H1 (cell line): ENCODE measurements at regions not wholly inside any gene's neighbourhood (a gene's known extent, or its start where the extent isn't known, plus 50 kb on each side); places are given as distances from the start of the nearest gene placed in this dataset.

Experiments
- CTCF ChIA-PET: fragments of 300-600 bp; sonication (Branson Sonifier 250); formaldehyde crosslinking; loops from one replicate; lab custom pipeline; 2021; ENCODE audit not compliant: partially characterized antibody; lab: Charles Lee
- POLR2A ChIA-PET: fragments of 300-600 bp; sonication (Branson Sonifier 250); formaldehyde crosslinking; loops from one replicate; lab custom pipeline; 2021; ENCODE audit warnings: inconsistent platforms; ENCODE audit not compliant: partially characterized antibody; lab: Charles Lee
- DNase-seq, 2 experiments: peaks; one replicate each; pipeline versions ENCODE4 v3.0.0 to v3.0.0-alpha.2; 2010 to 2022; ENCODE audit warnings: low spot score in 2 of 2, low read depth in 1 of 2, mixed read lengths in 1 of 2
- FAIRE-seq: peaks from 2 replicates; lab custom pipeline; 2011; peaks lifted over from hg19 to GRCh38; lab: Jason Lieb, UNC
- H2AFZ ChIP-seq: 2 replicates; pipeline ENCODE4 v1.8.1; 2012; ENCODE audit warnings: low read length, inconsistent platforms
- H2AK5ac ChIP-seq: 2 replicates; pipeline ENCODE4 v1.6.1; 2013; ENCODE audit warnings: low read depth, low read length
- H2BK120ac ChIP-seq: replicated peaks from 2 replicates; pipeline ENCODE3; 2013; ENCODE audit warnings: low read depth, low read length, inconsistent platforms
- H2BK12ac ChIP-seq: 2 replicates; pipeline ENCODE4 v1.6.1; 2013; ENCODE audit warnings: low read depth, low read length
- H2BK15ac ChIP-seq: 2 replicates; pipeline ENCODE4 v1.6.1; 2013; ENCODE audit warnings: low read length
- H2BK20ac ChIP-seq: 2 replicates; pipeline ENCODE4 v1.6.1; 2013; ENCODE audit warnings: low read length
- H2BK5ac ChIP-seq: 2 replicates; pipeline ENCODE4 v1.6.1; 2013; ENCODE audit warnings: low read depth, low read length
- H3K14ac ChIP-seq: 2 replicates; pipeline ENCODE4 v1.6.1; 2013; ENCODE audit warnings: inconsistent platforms; ENCODE audit not compliant: insufficient read length
- H3K18ac ChIP-seq: 2 replicates; pipeline ENCODE4 v1.6.1; 2013; ENCODE audit warnings: low read length; ENCODE audit errors: extremely low read depth
- H3K23ac ChIP-seq: 2 replicates; pipeline ENCODE4 v1.6.1; 2013; ENCODE audit warnings: inconsistent platforms; ENCODE audit not compliant: insufficient read length
- H3K23me2 ChIP-seq: 2 replicates; pipeline ENCODE4 v1.6.1; 2013; ENCODE audit warnings: low read depth, low read length
- H3K27ac ChIP-seq: 2 replicates; pipeline ENCODE4 v1.6.1; 2011; ENCODE audit warnings: low read depth, low read length, inconsistent platforms
- H3K27me3 ChIP-seq, 4 experiments: replicated peaks in 1 of 4; 1 replicate in 1 of 4; 2 replicates in 3 of 4; pipeline versions ENCODE4 v1.6.1 to v1.8.1; 2011 to 2013; ENCODE audit warnings: low read length in 3 of 4, mild to moderate bottlenecking in 3 of 4, inconsistent platforms in 2 of 4, mixed read lengths in 2 of 4, moderate library complexity in 1 of 4; ENCODE audit not compliant: control insufficient read depth in 3 of 4, insufficient read depth in 3 of 4; ENCODE audit errors: extremely low read depth in 1 of 4
- H3K36me3 ChIP-seq, 4 experiments: 2 replicates each; pipeline versions ENCODE4 v1.6.1 to v1.8.1; 2011 to 2013; ENCODE audit warnings: mild to moderate bottlenecking in 4 of 4, low read length in 3 of 4, moderate library complexity in 2 of 4, control low read depth in 1 of 4, inconsistent platforms in 1 of 4; ENCODE audit not compliant: insufficient read depth in 4 of 4, control insufficient read depth in 2 of 4
- H3K4ac ChIP-seq: replicated peaks from 2 replicates; pipeline ENCODE3; 2013; ENCODE audit warnings: low read length, low read depth, mixed read lengths, inconsistent platforms; ENCODE audit not compliant: insufficient read length
- H3K4me1 ChIP-seq, 4 experiments: replicated peaks in 1 of 4; 1 replicate in 1 of 4; 2 replicates in 3 of 4; pipeline versions ENCODE4 v1.6.1 to v1.8.1; 2011 to 2013; ENCODE audit warnings: low read length in 3 of 4, inconsistent platforms in 2 of 4, mixed read lengths in 1 of 4; ENCODE audit not compliant: insufficient read depth in 4 of 4, control insufficient read depth in 3 of 4
- H3K4me2 ChIP-seq, 2 experiments: 2 replicates each; pipeline versions ENCODE4 v1.6.1 to v1.8.1; 2011 to 2013; ENCODE audit warnings: low read depth in 2 of 2, low read length in 2 of 2, control low read depth in 1 of 2, inconsistent platforms in 1 of 2, mild to moderate bottlenecking in 1 of 2; ENCODE audit not compliant: insufficient read depth in 1 of 2
- H3K4me3 ChIP-seq, 4 experiments: fragments of 200-600, 300-600 bp in 1 of 4; sonication (generic), shearing (Covaris generic), sonication (Bioruptor Twin) in 1 of 4; 2 replicates each; pipeline versions ENCODE4 v1.5.1 to v1.8.1; 2011 to 2016; ENCODE audit warnings: low read length in 4 of 4, low read depth in 3 of 4, control low read depth in 2 of 4, inconsistent platforms in 2 of 4, mild to moderate bottlenecking in 2 of 4, mixed read lengths in 1 of 4, moderate library complexity in 1 of 4; ENCODE audit not compliant: insufficient read depth in 2 of 4; ENCODE audit errors: extremely low read depth in 1 of 4
- H3K56ac ChIP-seq: replicated peaks from 2 replicates; pipeline ENCODE3; 2013; ENCODE audit warnings: low read depth, mild to moderate bottlenecking, mixed read lengths, low read length, inconsistent platforms; ENCODE audit not compliant: insufficient read length
- H3K79me1 ChIP-seq: 2 replicates; pipeline ENCODE4 v1.6.1; 2013; ENCODE audit warnings: low read depth, low read length, control low read depth
- H3K79me2 ChIP-seq, 2 experiments: 2 replicates each; pipeline versions ENCODE4 v1.6.1 to v1.8.1; 2012 to 2013; ENCODE audit warnings: low read length in 2 of 2, mild to moderate bottlenecking in 2 of 2, inconsistent platforms in 1 of 2; ENCODE audit not compliant: insufficient read depth in 2 of 2, control insufficient read depth in 1 of 2
- H3K9ac ChIP-seq, 4 experiments: replicated peaks in 1 of 4; 1 replicate in 1 of 4; 2 replicates in 3 of 4; pipeline versions ENCODE4 v1.6.1 to v1.8.1; 2011 to 2013; ENCODE audit warnings: low read depth in 3 of 4, low read length in 3 of 4, control low read depth in 2 of 4, mild to moderate bottlenecking in 2 of 4, moderate library complexity in 2 of 4, inconsistent platforms in 1 of 4; ENCODE audit errors: extremely low read depth in 1 of 4
- H3K9me3 ChIP-seq, 2 experiments: 2 replicates each; pipeline versions ENCODE4 v1.6.1 to v1.8.1; 2012 to 2013; ENCODE audit warnings: mild to moderate bottlenecking in 2 of 2, moderate library complexity in 2 of 2, control low read depth in 1 of 2, inconsistent platforms in 1 of 2, low read depth in 1 of 2, low read length in 1 of 2, mixed read lengths in 1 of 2; ENCODE audit not compliant: insufficient read depth in 2 of 2
- H4K20me1 ChIP-seq, 2 experiments: replicated peaks in 1 of 2; 2 replicates each; pipeline versions ENCODE3 to v1.8.1; 2011 to 2013; ENCODE audit warnings: inconsistent platforms in 2 of 2, low read length in 2 of 2, mild to moderate bottlenecking in 1 of 2; ENCODE audit not compliant: insufficient read depth in 2 of 2, control insufficient read depth in 1 of 2
- H4K5ac ChIP-seq: 2 replicates; pipeline ENCODE4 v1.6.1; 2013; ENCODE audit warnings: low read length, low read depth, mixed read lengths, inconsistent platforms; ENCODE audit not compliant: insufficient read length
- H4K8ac ChIP-seq: 2 replicates; pipeline ENCODE4 v1.8.0; 2013; ENCODE audit warnings: mild to moderate bottlenecking, moderate library complexity, low read length, inconsistent platforms; ENCODE audit not compliant: insufficient read depth; ENCODE audit errors: extremely low read depth
- H4K91ac ChIP-seq: replicated peaks from 2 replicates; pipeline ENCODE3; 2013; ENCODE audit warnings: low read length, mixed read lengths, inconsistent platforms; ENCODE audit not compliant: insufficient read length
- ASH2L ChIP-seq: fragments of 200-600, 300-600 bp; sonication (generic); IDR thresholded peaks from one replicate; pipeline ENCODE4 v1.7.1; 2017; ENCODE audit warnings: low read length
- BRCA1 ChIP-seq: IDR thresholded peaks from 2 replicates; pipeline ENCODE4 v1.6.1; 2012; ENCODE audit warnings: low read depth, low read length, improper control_type of control experiment
- E2F6 ChIP-seq: IDR thresholded peaks from 2 replicates; pipeline ENCODE4 v1.6.1; 2012; ENCODE audit warnings: inconsistent platforms
- EGR1 ChIP-seq: IDR thresholded peaks from 2 replicates; pipeline ENCODE4 v1.6.1; 2011; ENCODE audit warnings: low read depth, low read length, borderline replicate concordance
- EP300 ChIP-seq, 2 experiments: IDR thresholded peaks; 1 replicate in 1 of 2; 2 replicates in 1 of 2; pipeline ENCODE4 v1.6.1; 2011 to 2012; ENCODE audit warnings: low read depth in 2 of 2, low read length in 2 of 2, mild to moderate bottlenecking in 2 of 2, borderline replicate concordance in 1 of 2, inconsistent platforms in 1 of 2, moderate library complexity in 1 of 2
- JUND ChIP-seq: IDR thresholded peaks from 2 replicates; pipeline ENCODE4 v1.6.1; 2011; ENCODE audit warnings: mild to moderate bottlenecking, improper control_type of control experiment, low read length
- KDM5A ChIP-seq: fragments of 200-600 bp; IDR thresholded peaks from 2 replicates; pipeline ENCODE4 v1.7.1; 2012; ENCODE audit warnings: mild to moderate bottlenecking, low read length, inconsistent platforms, mixed read lengths
- POLR2A ChIP-seq, 2 experiments: IDR thresholded peaks; 1 replicate in 1 of 2; 2 replicates in 1 of 2; pipeline ENCODE4 v1.6.1; 2011; ENCODE audit warnings: low read depth in 2 of 2, low read length in 2 of 2, mild to moderate bottlenecking in 2 of 2; ENCODE audit errors: control extremely low read depth in 1 of 2
- POU5F1 ChIP-seq: IDR thresholded peaks from 2 replicates; pipeline ENCODE4 v1.6.1; 2011; ENCODE audit warnings: low read depth, mild to moderate bottlenecking, low read length, moderate library complexity
- RNF2 ChIP-seq: fragments of 200-900, 300-1000 bp; sonication (generic); IDR thresholded peaks from 2 replicates; pipeline ENCODE4 v1.7.1; 2016; ENCODE audit warnings: borderline replicate concordance, low read depth, mild to moderate bottlenecking, antibody characterized with exemption, low read length; ENCODE audit not compliant: poor library complexity, severe bottlenecking; ENCODE audit errors: missing control alignments
- SUZ12 ChIP-seq: fragments of 200-600 bp; sonication (generic); IDR thresholded peaks from 2 replicates; pipeline ENCODE4 v1.6.1; 2012; ENCODE audit warnings: mild to moderate bottlenecking, inconsistent platforms, low read length, moderate library complexity, mixed read lengths
- TBP ChIP-seq: IDR thresholded peaks from 2 replicates; pipeline ENCODE4 v1.6.1; 2011; ENCODE audit warnings: low read depth, low read length, improper control_type of control experiment
- TEAD4 ChIP-seq: IDR thresholded peaks from 2 replicates; pipeline ENCODE4 v1.6.1; 2012; ENCODE audit warnings: low read depth, low read length, inconsistent platforms, mixed read lengths
- ZNF274 ChIP-seq: IDR thresholded peaks from 2 replicates; pipeline ENCODE4 v1.7.0; 2012; ENCODE audit warnings: low read length, borderline replicate concordance; ENCODE audit errors: extremely low read depth
- WGBS, 2 experiments: shearing (Covaris generic) in 1 of 2; methylation state at CpG; one replicate each; pipeline versions ENCODE4 v1.1.6 to v1.1.7; 2013 to 2015; ENCODE audit warnings: low lambda C conversion rate in 2 of 2, mixed read lengths in 2 of 2, inconsistent platforms in 1 of 2, low coverage in 1 of 2, missing lambda C conversion rate in 1 of 2; ENCODE audit not compliant: insufficient replicate concordance in 2 of 2, insufficient coverage in 1 of 2, insufficient read length in 1 of 2; ENCODE audit errors: extremely low coverage in 1 of 2, missing lambda C conversion rate in 1 of 2; 5-methylcytosine and 5-hydroxymethylcytosine counted together

GRCh38 chr4:18454349-18454748 is 432.8 kb upstream of the LCORL start:
- Histone ChIP-seq H2BK12ac (no peak overlapping the region), H3K4ac (no peak overlapping the region), H2BK5ac (no peak overlapping the region), H4K5ac (no peak overlapping the region), H3K79me1 (no peaks in the 10 kb centered on the region), H3K18ac (no peak overlapping the region), H3K56ac (no peak overlapping the region), H4K8ac (no peak overlapping the region), H3K9me3 (peaks cover 59 to 70% of the 10 kb centered on the region in 2 experiments), H4K20me1 (no peaks in the 10 kb centered on the region), H3K4me3 (no peak overlapping the region), H2AFZ (no peak overlapping the region), H3K14ac (no peak overlapping the region), H3K27me3 (no peaks in the 10 kb centered on the region), H2BK120ac (no peak overlapping the region), H3K4me2 (no peak overlapping the region), H3K9ac (no peak overlapping the region), H3K4me1 (no peaks in the 10 kb centered on the region), H3K23me2 (no peaks in the 10 kb centered on the region), H2BK20ac (no peak overlapping the region), H3K27ac (no peak overlapping the region), H3K79me2 (no peaks in the 10 kb centered on the region), H4K91ac (no peak overlapping the region), H3K36me3 (no peaks in the 10 kb centered on the region), H3K23ac (no peak overlapping the region), H2BK15ac (no peak overlapping the region), H2AK5ac (no peak overlapping the region)
- DNase-seq (no peak), FAIRE-seq (no peak)
- CTCF ChIA-PET, result no interaction called here
- WGBS, 2 experiments, result 82% methylated on average over 3 of the region's 3 CpGs; no CpG with 5 or more reads in 1 of the 2 experiments
- TF ChIP-seq EP300 (IDR thresholded peaks at IDR 0.05; ENCODE audit: borderline replicate concordance in 1 of 2, low read depth in 2 of 2, low read length in 2 of 2) (no peak), EGR1 (no peak), SUZ12 (no peak), POLR2A (IDR thresholded peaks at IDR 0.05; ENCODE audit: control extremely low read depth in 1 of 2, low read depth in 2 of 2, low read length in 2 of 2) (no peak), RNF2 (no peak), BRCA1 (no peak), ASH2L (no peak), TBP (no peak), JUND (no peak), E2F6 (no peak), KDM5A (no peak), POU5F1 (no peak), ZNF274 (no peak), TEAD4 (no peak)
- POLR2A ChIA-PET, result no interaction called here
